ENCODE measurements at regions not wholly inside any gene's neighbourhood (a gene's known extent, or its start where the extent isn't known, plus 50 kb on each side); places are given as distances from the start of the nearest gene placed in this dataset.

- no peak for TF ChIP-seq ZNF326 (CRISPR knock-in tag; IDR thresholded peaks at IDR 0.05; ENCODE audit: borderline replicate concordance)
- no peak for TF ChIP-seq PITX1 (CRISPR knock-in tag; IDR thresholded peaks at IDR 0.05)
- TF ChIP-seq DPF2 (CRISPR knock-in tag; IDR thresholded peaks at IDR 0.05; ENCODE audit: borderline replicate concordance, low read depth): no peak
- no peak for TF ChIP-seq IRF9 (CRISPR knock-in tag; IDR thresholded peaks at IDR 0.05; ENCODE audit: borderline replicate concordance)
- no peak for TF ChIP-seq TAF15 (IDR thresholded peaks at IDR 0.05; ENCODE audit: low read depth, low read length, poor library complexity, severe bottlenecking)
- no peak for TF ChIP-seq ZXDC (CRISPR knock-in tag; IDR thresholded peaks at IDR 0.05)
- TF ChIP-seq PAWR (CRISPR knock-in tag; IDR thresholded peaks at IDR 0.05; ENCODE audit: borderline replicate concordance): no peak
- no peak for TF ChIP-seq TFE3 (CRISPR knock-in tag; IDR thresholded peaks at IDR 0.05)
- TF ChIP-seq ELF3 (CRISPR knock-in tag; IDR thresholded peaks at IDR 0.05): no peak
- TF ChIP-seq, protein P1, sequence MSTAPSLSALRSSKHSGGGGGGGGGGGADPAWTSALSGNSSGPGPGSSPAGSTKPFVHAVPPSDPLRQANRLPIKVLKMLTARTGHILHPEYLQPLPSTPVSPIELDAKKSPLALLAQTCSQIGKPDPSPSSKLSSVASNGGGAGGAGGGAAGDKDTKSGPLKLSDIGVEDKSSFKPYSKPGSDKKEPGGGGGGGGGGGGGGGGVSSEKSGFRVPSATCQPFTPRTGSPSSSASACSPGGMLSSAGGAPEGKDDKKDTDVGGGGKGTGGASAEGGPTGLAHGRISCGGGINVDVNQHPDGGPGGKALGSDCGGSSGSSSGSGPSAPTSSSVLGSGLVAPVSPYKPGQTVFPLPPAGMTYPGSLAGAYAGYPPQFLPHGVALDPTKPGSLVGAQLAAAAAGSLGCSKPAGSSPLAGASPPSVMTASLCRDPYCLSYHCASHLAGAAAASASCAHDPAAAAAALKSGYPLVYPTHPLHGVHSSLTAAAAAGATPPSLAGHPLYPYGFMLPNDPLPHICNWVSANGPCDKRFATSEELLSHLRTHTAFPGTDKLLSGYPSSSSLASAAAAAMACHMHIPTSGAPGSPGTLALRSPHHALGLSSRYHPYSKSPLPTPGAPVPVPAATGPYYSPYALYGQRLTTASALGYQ (CRISPR knock-in tag; IDR thresholded peaks at IDR 0.05): no peak
- TF ChIP-seq ZNF713 (CRISPR knock-in tag; IDR thresholded peaks at IDR 0.05): no peak
These were observed 463.9 kb upstream of the JARID2 start (continued) for GRCh38 chr6:14781772-14782525.

Data from HepG2 (cell line).